Stimulated activated CD4-positive, alpha-beta T cell treated with anti-CD3 and anti-CD28 coated beads, Interleukin-1b, Interleukin-23, amount 100 ng/mL, for 24 hours (primary cell): ENCODE measurements at regions not wholly inside any gene's neighbourhood (a gene's known extent, or its start where the extent isn't known, plus 50 kb on each side); places are given as distances from the start of the nearest gene placed in this dataset.

Source experiments
- DNase-seq, 4 experiments: peaks; one replicate each; pipeline ENCODE4 v3.0.0-alpha.2; 2020; ENCODE audit warnings: low read depth in 4 of 4, low spot score in 1 of 4

- no peak for DNase-seq
These were observed 314.1 kb downstream of the TMEM121 start for GRCh38 chr14:105840266-105841021.

- DNase-seq: no peak
These were observed 314.9 kb downstream of the TMEM121 start for GRCh38 chr14:105841022-105842009.

- DNase-seq: no peak
These were observed 315.7 kb downstream of the TMEM121 start for GRCh38 chr14:105842105-105842504.

GRCh38 chr14:105843444-105844046 lies 317.2 kb downstream of the TMEM121 start:
- DNase-seq: no peak

DNA sequence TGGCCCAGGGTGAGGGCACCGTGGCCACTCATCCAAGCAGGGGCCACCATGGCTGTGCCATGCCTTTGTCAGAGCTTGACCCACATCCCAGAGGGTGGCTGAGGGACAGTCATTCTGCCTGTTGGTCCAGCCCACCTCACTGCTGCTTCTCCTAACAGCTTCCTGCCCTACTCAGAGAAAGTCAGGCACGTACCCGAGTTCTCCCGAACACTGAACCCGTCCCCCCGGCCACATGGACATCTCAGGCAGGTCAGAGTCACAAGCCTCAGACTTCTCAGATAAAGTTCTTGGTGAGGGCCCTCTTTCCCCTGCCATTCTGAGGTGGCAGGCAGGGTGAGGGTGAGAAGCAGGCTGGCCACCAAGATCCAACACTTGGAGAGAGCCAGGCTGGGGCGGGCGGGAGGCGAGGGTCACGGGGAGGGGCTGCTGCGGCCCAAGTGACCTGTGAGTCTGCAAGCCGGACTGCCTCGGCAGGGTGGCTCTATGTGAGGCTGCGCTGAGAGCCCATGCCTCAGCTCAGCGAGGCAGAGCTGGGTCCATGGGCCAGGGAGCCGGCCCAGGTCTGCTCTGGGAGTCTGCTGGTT lies 317.8 kb downstream of the TMEM121 start:
- DNase-seq: no peak

DNA sequence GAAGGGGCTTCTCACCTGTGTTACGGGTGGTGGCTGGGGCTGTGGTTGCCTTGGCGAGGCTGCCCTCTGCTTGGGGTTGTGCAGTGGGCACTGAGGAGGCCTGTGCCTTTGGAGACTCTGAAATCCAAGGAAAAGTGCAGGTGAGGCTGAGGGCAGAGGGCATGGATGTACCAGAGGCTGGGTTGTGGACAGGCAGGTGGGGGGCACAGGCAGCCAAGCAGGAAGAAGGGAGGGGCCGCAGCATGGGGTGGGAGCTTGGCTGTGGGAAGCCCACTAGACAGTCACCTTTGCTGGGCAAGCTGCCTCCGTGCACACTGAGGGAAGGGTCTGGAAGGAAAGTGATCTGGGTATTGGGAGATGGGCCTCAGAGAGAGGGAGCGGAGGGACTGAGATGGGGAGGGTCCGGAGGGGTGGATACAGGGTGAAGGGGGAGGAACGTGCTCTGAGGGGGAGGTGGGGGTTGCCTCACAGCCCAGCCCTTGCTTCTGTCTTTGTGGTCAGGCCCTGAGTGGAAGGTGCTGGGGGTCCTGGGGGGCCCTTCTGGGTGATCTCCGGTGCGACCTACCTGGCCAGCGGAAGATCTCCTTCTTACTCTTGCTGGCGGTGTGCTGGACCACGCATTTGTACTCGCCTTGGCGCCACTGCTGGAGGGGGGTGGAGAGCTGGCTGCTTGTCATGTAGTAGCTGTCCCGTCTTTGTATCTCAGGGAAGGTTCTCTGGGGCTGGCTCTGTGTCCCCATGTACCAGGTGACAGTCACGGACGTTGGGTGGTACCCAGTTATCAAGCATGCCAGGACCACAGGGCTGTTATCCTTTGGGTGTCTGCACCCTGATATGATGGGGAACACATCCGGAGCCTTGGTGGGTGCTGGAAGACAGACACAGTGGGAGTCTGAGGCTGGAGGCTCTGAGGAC lies 318.7 kb downstream of the TMEM121 start:
- no peak for DNase-seq

DNA sequence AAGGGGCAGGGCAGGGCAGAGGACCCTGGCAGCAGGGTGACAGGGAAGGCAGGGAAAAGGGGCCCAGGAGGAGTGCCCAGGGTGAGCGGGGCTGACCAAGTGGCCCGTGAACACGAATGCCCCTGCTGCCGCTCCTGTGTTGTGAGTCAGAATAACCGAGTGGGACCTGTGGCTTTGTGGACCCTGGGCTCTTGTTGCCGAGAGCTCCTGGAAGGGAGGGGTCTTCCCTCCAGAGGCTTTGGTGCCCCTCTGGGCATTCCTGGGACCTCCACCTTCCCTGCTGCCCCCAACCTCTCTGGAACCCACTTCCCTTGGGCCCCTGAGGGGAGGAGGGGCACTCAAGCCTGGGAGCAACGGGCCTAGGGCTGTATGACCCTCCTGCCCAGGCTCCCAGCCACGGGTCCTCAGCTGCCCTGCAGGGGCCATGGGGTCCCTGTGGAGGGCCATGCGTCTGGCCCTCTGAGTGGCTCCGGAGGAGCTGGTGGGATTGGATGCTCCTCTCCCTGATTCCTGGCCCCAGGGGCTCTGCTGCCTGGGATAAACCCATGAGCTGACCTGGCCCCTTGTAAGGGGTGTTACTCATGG lies 319.4 kb downstream of the TMEM121 start:
- no peak for DNase-seq

GRCh38 chr14:105846312-105846711 lies 319.9 kb downstream of the TMEM121 start:
- DNase-seq: no peak

GRCh38 chr14:105847400-105847799 lies 321.0 kb downstream of the TMEM121 start:
- DNase-seq: no peak

DNA sequence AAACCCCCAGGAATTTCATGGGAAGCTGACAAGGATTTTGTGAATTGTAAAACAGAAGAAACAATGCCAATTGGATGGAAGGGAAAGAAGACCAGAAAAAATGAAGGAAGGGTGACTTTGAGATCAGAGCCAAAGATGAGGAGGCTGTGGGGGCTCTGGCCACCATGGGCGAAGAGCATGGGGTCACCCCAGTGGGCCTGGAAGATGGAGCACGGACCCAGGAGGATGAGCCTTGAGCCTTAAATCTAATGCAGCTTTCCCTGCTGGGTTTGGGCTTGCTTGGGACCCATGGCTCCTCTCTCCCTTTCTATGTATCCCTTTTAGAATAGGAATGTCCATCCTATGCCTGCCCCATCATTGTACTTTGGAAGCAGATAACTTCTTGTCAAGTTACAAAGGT lies 322.2 kb downstream of the TMEM121 start:
- no peak for DNase-seq

- no peak for DNase-seq
These were observed 323.7 kb downstream of the TMEM121 start for GRCh38 chr14:105849933-105850626.

DNA sequence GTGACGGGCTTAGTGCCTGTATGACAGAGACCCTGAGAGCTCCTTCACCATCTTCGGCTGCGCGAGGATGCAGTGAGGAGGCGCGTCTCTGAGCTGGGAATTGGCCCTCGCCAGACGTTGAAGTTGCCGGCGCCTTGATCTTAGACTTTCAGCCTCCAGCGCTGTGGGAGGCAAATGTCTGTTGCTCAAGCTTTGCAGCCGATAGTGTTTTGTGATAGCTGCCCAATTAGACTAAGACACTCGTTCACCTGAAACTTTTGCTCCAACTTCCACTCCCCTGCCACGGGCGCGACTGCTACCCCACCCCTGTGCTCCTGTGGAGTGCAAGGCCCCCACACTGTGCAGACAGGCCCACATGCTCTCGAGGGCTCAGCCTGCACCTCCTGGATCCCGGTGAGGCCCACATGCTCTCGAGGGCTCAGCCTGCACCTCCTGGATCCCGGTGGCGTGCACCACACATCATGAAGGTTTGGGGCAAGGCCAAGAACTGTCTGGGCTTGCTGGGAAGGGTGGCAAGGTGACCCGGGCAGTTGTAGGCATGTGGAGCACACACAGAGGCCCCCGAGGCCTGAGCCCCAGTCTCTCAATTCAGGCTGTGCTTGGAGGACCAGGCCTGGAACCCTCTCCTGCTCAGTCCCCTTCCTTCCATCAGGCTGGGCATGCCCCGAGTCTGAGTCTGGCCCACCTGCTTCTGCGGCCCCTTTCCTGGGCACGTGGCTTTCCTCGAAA lies 324.6 kb downstream of the TMEM121 start:
- no peak for DNase-seq

DNA sequence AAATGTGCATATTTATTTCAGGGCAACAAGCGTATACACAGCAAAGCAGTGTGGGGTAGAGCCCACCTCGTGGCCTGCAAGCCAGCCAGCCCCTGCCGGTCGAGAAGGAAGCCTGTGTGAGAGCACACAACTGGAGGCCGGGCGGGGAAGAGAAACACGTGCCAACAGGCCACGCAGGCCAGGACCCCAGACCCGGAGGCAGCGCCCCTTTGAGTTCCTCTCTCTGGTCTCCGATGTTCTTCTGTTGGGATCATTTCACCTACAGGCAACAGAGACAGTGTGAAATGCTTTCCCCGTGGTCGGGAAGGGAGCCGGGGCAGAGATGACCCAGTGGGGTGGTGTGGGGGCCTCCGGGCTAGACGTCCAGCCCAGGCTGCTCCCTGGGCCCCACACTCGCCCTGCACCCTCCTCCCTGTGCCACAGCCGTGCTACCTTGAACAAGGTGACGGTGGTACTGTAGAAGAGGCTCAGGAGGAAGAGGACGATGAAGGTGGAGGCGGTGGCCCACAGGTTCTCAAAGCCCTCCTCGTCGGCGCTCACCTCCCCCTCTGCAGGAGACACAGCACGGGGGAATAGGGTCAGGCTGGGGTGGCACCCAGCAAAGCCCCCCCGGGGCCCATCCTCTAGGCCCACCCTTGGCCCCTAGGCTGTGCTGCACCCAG lies 325.5 kb downstream of the TMEM121 start:
- no peak for DNase-seq

DNA sequence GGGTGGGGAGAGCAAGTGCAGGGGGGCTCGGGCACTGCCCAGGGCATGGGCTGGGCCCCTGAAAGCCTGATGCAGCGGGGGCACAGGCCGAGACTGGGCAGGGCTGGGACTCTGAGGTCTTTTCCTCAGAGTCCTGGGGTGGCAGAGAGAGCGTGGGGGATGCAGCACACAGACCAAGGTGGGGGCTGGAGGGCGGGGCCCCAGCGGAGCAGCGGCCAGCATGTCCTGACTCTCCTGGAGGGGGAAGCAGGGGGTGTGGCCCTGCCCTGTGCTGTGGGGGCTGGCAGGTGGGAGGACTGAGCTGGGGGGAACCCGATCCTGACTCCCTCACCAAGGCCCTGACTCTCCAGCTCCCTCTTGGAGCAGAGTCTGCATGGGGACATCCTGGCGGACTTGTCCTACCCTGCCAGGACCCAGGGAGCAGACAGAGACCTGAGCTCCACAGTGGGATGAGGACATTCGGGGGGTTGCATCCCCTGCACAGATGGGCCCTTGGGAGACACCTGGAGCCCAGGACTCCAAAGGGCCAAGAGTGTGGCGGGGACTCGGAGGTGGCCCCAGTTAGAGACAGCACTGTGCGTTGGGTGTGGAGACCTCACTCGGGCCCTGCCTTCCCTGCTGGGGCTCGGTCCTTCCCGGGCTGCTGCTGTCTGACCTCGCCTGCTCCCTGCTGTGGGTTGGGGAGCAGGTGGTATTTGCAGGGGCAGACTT lies 326.1 kb downstream of the TMEM121 start:
- no peak for DNase-seq

- DNase-seq: no peak
These were observed 326.9 kb downstream of the TMEM121 start for GRCh38 chr14:105853089-105853906.

DNA sequence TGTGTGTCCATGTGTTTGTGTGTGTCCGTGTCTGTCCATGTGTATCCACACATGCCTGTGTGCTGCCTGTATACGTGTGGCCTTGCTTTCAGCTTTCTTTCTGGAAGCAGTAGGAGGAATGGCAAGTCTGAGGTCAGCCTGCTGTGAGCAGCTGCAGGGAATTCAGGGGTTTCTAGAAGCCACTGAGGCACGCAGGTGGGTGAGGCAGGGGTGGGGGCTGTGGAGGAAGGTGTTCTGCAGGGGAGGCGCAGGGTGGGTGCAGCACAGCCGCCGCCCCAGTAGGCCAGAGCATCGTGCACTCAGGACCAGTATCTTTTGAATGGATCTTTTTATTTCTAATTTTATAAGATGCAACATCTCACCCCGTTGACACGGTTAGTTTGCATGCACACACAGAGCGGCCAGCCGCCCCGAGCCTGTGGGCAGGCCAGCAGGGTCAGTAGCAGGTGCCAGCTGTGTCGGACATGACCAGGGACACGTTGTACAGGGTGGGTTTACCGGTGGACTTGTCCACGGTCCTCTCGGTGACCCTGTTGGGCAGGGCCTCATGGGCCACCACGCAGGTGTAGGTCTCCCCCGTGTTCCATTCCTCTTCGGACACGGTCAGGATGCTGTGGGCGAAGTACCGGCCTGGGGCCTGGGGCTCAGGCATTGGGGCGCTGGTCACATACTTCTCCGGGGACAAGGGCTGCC lies 327.7 kb downstream of the TMEM121 start:
- no peak for DNase-seq
